Erythroblast (primary cell): ENCODE measurements at regions not wholly inside any gene's neighbourhood (a gene's known extent, or its start where the extent isn't known, plus 50 kb on each side); places are given as distances from the start of the nearest gene placed in this dataset.

ENCODE experiments used
- GATA1 ChIP-seq: IDR thresholded peaks from 2 replicates; pipeline ENCODE4 v1.6.1; 2011; ENCODE audit warnings: low read depth, mild to moderate bottlenecking, control low read depth, low read length, moderate library complexity
- POLR2A ChIP-seq: IDR thresholded peaks from 2 replicates; pipeline ENCODE4 v1.6.1; 2011; ENCODE audit warnings: mild to moderate bottlenecking, low read length

- TF ChIP-seq POLR2A: no peak
- TF ChIP-seq GATA1: no peak
These were observed 662.7 kb upstream of the POT1 start for GRCh38 chr7:125592331-125592730.
